Fibroblast of lung (primary cell): ENCODE measurements at regions not wholly inside any gene's neighbourhood (a gene's known extent, or its start where the extent isn't known, plus 50 kb on each side); places are given as distances from the start of the nearest gene placed in this dataset.
A peak's percentile ranks its signal among the peaks of the same experiment; 100 is the strongest.

Source experiments
- DNase-seq, 2 donors: peaks; one replicate each; pipeline versions ENCODE4 v3.0.0 to v3.0.0-alpha.2; 2010; ENCODE audit warnings: low read depth in 2 of 2
- H2AFZ ChIP-seq: 2 replicates; pipeline ENCODE4 v1.5.1; 2012; ENCODE audit warnings: low read length, control low read depth, inconsistent platforms
- H3K27ac ChIP-seq: 2 replicates; pipeline ENCODE4 v1.5.1; 2011; ENCODE audit warnings: low read length, control low read depth; ENCODE audit not compliant: insufficient read depth
- H3K27me3 ChIP-seq: 2 replicates; pipeline ENCODE4 v1.5.1; 2011; ENCODE audit warnings: mild to moderate bottlenecking, low read length; ENCODE audit not compliant: control insufficient read depth, insufficient read depth
- H3K36me3 ChIP-seq: 2 replicates; pipeline ENCODE4 v1.5.1; 2011; ENCODE audit warnings: low read length; ENCODE audit not compliant: control insufficient read depth, insufficient read depth
- H3K4me1 ChIP-seq: 2 replicates; pipeline ENCODE4 v1.5.1; 2011; ENCODE audit warnings: low read length; ENCODE audit not compliant: control insufficient read depth, insufficient read depth; ENCODE audit errors: extremely low read depth
- H3K4me2 ChIP-seq: 2 replicates; pipeline ENCODE4 v1.5.1; 2011; ENCODE audit warnings: low read length, control low read depth; ENCODE audit not compliant: insufficient read depth; ENCODE audit errors: extremely low read depth
- H3K4me3 ChIP-seq, 4 experiments: fragments of 200-600 bp in 1 of 4; sonication (generic) in 1 of 4; replicated peaks in 1 of 4; 2 replicates each; pipeline ENCODE4 v1.5.1; 2011 to 2016; ENCODE audit warnings: low read length in 4 of 4, low read depth in 3 of 4, mild to moderate bottlenecking in 3 of 4, control low read depth in 2 of 4, inconsistent platforms in 1 of 4, mixed read lengths in 1 of 4; ENCODE audit not compliant: insufficient read depth in 1 of 4; ENCODE audit errors: control extremely low read depth in 1 of 4
- H3K79me2 ChIP-seq: 2 replicates; pipeline ENCODE4 v1.5.1; 2012; ENCODE audit warnings: mild to moderate bottlenecking, low read length, inconsistent platforms; ENCODE audit not compliant: control insufficient read depth, insufficient read depth
- H3K9ac ChIP-seq: 2 replicates; pipeline ENCODE4 v1.5.1; 2011; ENCODE audit warnings: mild to moderate bottlenecking, low read length, control low read depth; ENCODE audit not compliant: insufficient read depth
- H3K9me3 ChIP-seq: 2 replicates; pipeline ENCODE4 v1.5.1; 2012; ENCODE audit warnings: low read depth, low read length; ENCODE audit not compliant: control insufficient read depth, insufficient read depth
- H4K20me1 ChIP-seq: 2 replicates; pipeline ENCODE4 v1.5.1; 2011; ENCODE audit warnings: low read length; ENCODE audit not compliant: control insufficient read depth, insufficient read depth; ENCODE audit errors: extremely low read depth
- CTCF ChIP-seq, 2 donors: IDR thresholded peaks in 1 of 2; conservative IDR thresholded peaks in 1 of 2; 1 replicate in 1 of 2; 2 replicates in 1 of 2; pipeline ENCODE4 v1.5.1; 2011 to 2012; ENCODE audit warnings: low read length in 2 of 2, control low read depth in 1 of 2, inconsistent platforms in 1 of 2, low read depth in 1 of 2, mild to moderate bottlenecking in 1 of 2
- EZH2 ChIP-seq: IDR thresholded peaks from 2 replicates; pipeline ENCODE4 v1.5.1; 2012; ENCODE audit warnings: low read length, control low read depth, mild to moderate bottlenecking; ENCODE audit errors: missing control alignments

DNA sequence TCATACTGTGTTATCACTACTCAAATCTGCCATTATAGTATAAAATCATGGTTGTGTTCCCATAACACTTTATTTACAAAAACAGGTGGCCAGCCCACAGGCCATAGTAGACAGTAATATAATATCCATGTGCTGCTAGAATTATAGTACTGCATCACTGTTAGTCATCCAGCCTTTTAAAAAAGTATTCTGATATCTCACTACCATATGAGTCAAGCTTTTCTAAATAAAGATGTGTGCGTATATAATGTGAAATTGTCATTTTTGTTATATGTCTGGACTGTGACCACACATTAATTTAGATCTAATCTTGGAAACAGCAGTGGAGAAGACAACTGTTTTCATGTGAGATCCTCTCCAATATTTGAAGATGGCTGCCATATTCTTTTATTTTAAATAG, 1049.1 kb upstream of the GOT2 start:
- Histone ChIP-seq H3K27ac (no peak overlapping the region), H3K27me3 (no peaks in the 10 kb centered on the region), H3K36me3 (no peaks in the 10 kb centered on the region), H3K4me3 (no peak overlapping the region), H2AFZ (no peak overlapping the region), H3K9me3 (no peaks in the 10 kb centered on the region), H3K79me2 (no peaks in the 10 kb centered on the region), H3K4me1 (no peaks in the 10 kb centered on the region), H3K9ac (no peak overlapping the region), H3K4me2 (no peak overlapping the region), H4K20me1 (no peaks in the 10 kb centered on the region)
- TF ChIP-seq EZH2 = no peak
- TF ChIP-seq CTCF (conservative IDR thresholded peaks at IDR 0.05 in 1 of 2, IDR thresholded peaks at IDR 0.05 in 1 of 2; ENCODE audit: low read depth in 1 of 2, low read length in 2 of 2) = no peak
- peak; percentile 1 to 66 for DNase-seq

GRCh38 chr16:59773330-59773729, 1039.2 kb upstream of the GOT2 start:
- H3K36me3 ChIP-seq = no peaks in the 10 kb centered on the region
- H3K79me2 ChIP-seq = no peaks in the 10 kb centered on the region
- no peaks in the 10 kb centered on the region for H4K20me1 ChIP-seq
- no peaks in the 10 kb centered on the region for H3K27me3 ChIP-seq
- H3K9me3 ChIP-seq = no peaks in the 10 kb centered on the region
- no peak overlapping the region for H2AFZ ChIP-seq
- DNase-seq = no peak
- H3K9ac ChIP-seq = no peak overlapping the region
- no peak overlapping the region for H3K4me3 ChIP-seq
- no peak overlapping the region for H3K4me2 ChIP-seq
- H3K4me1 ChIP-seq = no peaks in the 10 kb centered on the region
- H3K27ac ChIP-seq = no peak overlapping the region
- no peak for TF ChIP-seq EZH2

DNA sequence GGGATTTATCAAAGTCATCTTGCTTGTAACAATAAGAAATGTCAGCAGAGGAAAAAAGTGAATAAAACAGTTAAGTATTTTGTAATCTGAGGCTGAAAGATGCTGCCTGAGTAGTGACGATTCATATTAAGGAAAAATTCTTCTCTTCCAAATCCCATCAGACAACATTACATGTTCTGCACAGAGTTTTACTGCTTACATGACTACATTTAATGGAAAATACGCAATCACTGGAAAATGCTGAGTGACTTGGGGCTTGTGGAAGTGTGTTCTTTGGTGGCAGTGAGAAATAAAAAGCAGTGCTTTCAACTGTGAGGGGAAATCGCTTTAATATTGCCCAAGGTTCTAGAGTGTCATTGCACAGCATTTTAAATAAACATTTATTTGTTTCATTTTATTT, 1025.2 kb upstream of the GOT2 start:
- no peaks in the 10 kb centered on the region for H4K20me1 ChIP-seq
- TF ChIP-seq CTCF (conservative IDR thresholded peaks at IDR 0.05 in 1 of 2, IDR thresholded peaks at IDR 0.05 in 1 of 2; ENCODE audit: low read depth in 1 of 2, low read length in 2 of 2) (no peak), EZH2 (no peak)
- no peaks in the 10 kb centered on the region for H3K79me2 ChIP-seq
- no peaks in the 10 kb centered on the region for H3K36me3 ChIP-seq
- no peak overlapping the region for H3K4me2 ChIP-seq
- H3K27ac ChIP-seq = no peak overlapping the region
- no peak for DNase-seq
- no peak overlapping the region for H2AFZ ChIP-seq
- H3K4me1 ChIP-seq = no peaks in the 10 kb centered on the region
- H3K4me3 ChIP-seq = no peak overlapping the region
- no peaks in the 10 kb centered on the region for H3K9me3 ChIP-seq
- H3K9ac ChIP-seq = no peak overlapping the region
- no peaks in the 10 kb centered on the region for H3K27me3 ChIP-seq
